Loucy (cell line): ENCODE measurements at regions not wholly inside any gene's neighbourhood (a gene's known extent, or its start where the extent isn't known, plus 50 kb on each side); places are given as distances from the start of the nearest gene placed in this dataset.

Experiments
- H2AFZ ChIP-seq: fragments of 200-600 bp; sonication (generic); 2 replicates; pipeline ENCODE4 v1.6.0; 2016; ENCODE audit warnings: antibody characterized with exemption, mild to moderate bottlenecking, low read length, moderate library complexity
- H3F3A ChIP-seq: fragments of 200-600 bp; 2 replicates; pipeline ENCODE4 v1.6.0; 2016; ENCODE audit warnings: antibody characterized with exemption, low read depth, mild to moderate bottlenecking
- H3K27me3 ChIP-seq: fragments of 200-600 bp; sonication (generic); 2 replicates; pipeline ENCODE4 v1.6.1; 2014; ENCODE audit warnings: low read length, mild to moderate bottlenecking; ENCODE audit not compliant: insufficient read depth, poor library complexity, severe bottlenecking
- H3K36me3 ChIP-seq: fragments of 200-600 bp; sonication (generic); 2 replicates; pipeline ENCODE4 v1.6.1; 2016; ENCODE audit warnings: low read length; ENCODE audit not compliant: insufficient read depth
- H3K4me1 ChIP-seq: fragments of 200-600 bp; sonication (generic); 2 replicates; pipeline ENCODE4 v1.5.1; 2014; ENCODE audit warnings: low read length, mild to moderate bottlenecking; ENCODE audit not compliant: insufficient read depth, poor library complexity, severe bottlenecking
- H3K4me2 ChIP-seq: fragments of 200-600 bp; sonication (generic); 2 replicates; pipeline ENCODE4 v1.6.0; 2014; ENCODE audit warnings: antibody characterized with exemption, low read length, low read depth, mild to moderate bottlenecking; ENCODE audit not compliant: poor library complexity, severe bottlenecking
- H3K4me3 ChIP-seq: fragments of 200-600 bp; sonication (generic); 2 replicates; pipeline ENCODE4 v1.5.1; 2014; ENCODE audit warnings: low read length, mild to moderate bottlenecking, mixed read lengths; ENCODE audit not compliant: poor library complexity, severe bottlenecking
- H3K79me2 ChIP-seq: fragments of 200-600 bp; sonication (generic); 2 replicates; pipeline ENCODE4 v1.6.1; 2014; ENCODE audit warnings: low read length; ENCODE audit not compliant: insufficient read depth
- H3K9ac ChIP-seq: fragments of 200-600 bp; sonication (generic); 2 replicates; pipeline ENCODE4 v1.6.0; 2014; ENCODE audit warnings: mild to moderate bottlenecking, low read depth, low read length, moderate library complexity; ENCODE audit not compliant: poor library complexity, severe bottlenecking
- H3K9me2 ChIP-seq: fragments of 200-600 bp; sonication (generic); replicated peaks from 2 replicates; pipeline ENCODE4 v1.6.1; 2016; ENCODE audit warnings: low read depth, low read length, mixed read lengths
- H3K9me3 ChIP-seq: fragments of 200-600 bp; sonication (generic); 2 replicates; pipeline ENCODE4 v1.6.1; 2014; ENCODE audit warnings: mild to moderate bottlenecking, antibody characterized with exemption, low read length, low read depth; ENCODE audit not compliant: insufficient read depth
- H4K20me1 ChIP-seq: fragments of 200-600 bp; sonication (generic); 2 replicates; pipeline ENCODE4 v1.6.0; 2014; ENCODE audit warnings: antibody characterized with exemption, low read length, mild to moderate bottlenecking; ENCODE audit not compliant: insufficient read depth, poor library complexity, severe bottlenecking
- CTCF ChIP-seq: fragments of 200-600 bp; sonication (generic); conservative IDR thresholded peaks from 2 replicates; pipeline ENCODE4 v1.5.1; 2014; ENCODE audit warnings: mild to moderate bottlenecking, antibody characterized with exemption, low read length
- EZH2phosphoT487 ChIP-seq: fragments of 200-600 bp; IDR thresholded peaks from 2 replicates; pipeline ENCODE4 v1.6.1; 2018; ENCODE audit warnings: antibody characterized with exemption, mild to moderate bottlenecking, moderate library complexity, borderline replicate concordance

DNA sequence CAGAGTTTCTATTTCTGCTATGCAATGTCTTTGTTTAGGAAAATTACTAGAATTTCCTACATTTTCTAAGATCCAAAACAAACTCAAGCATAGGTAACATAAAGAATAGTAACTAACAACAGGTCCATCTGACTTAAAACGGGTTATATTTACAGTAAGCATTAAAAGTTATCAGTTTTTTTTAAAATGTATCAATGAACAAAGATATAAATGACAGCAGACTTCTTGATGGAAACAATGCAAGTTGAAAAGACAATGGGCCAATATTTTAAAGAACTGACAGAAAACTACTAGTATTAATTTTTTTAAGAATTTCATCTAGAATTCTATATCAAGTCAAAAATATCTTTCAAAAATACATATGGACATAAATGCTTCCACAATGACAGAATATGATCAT lies 367.1 kb upstream of the MGAT4C start:
- Histone ChIP-seq H2AFZ (no peak overlapping the region), H3K9me3 (peaks cover 14% of the 10 kb centered on the region; the same call in 1 of the 2 replicates), H3F3A (no peaks in the 10 kb centered on the region), H3K9me2 (no peaks in the 10 kb centered on the region), H3K4me3 (no peak overlapping the region), H3K4me1 (no peaks in the 10 kb centered on the region), H3K27me3 (no peaks in the 10 kb centered on the region), H4K20me1 (no peaks in the 10 kb centered on the region), H3K36me3 (no peaks in the 10 kb centered on the region), H3K79me2 (no peaks in the 10 kb centered on the region), H3K4me2 (no peak overlapping the region), H3K9ac (no peak overlapping the region)
- TF ChIP-seq EZH2phosphoT487 (no peak), CTCF (no peak)

- Histone ChIP-seq H3K4me3 (no peak overlapping the region), H3K4me1 (no peaks in the 10 kb centered on the region), H3K27me3 (no peaks in the 10 kb centered on the region), H3K79me2 (no peaks in the 10 kb centered on the region), H3K9me3 (peaks cover 14% of the 10 kb centered on the region; the same call in 1 of the 2 replicates), H3K36me3 (no peaks in the 10 kb centered on the region), H4K20me1 (no peaks in the 10 kb centered on the region), H3F3A (no peaks in the 10 kb centered on the region), H3K9me2 (no peaks in the 10 kb centered on the region), H2AFZ (no peak overlapping the region), H3K4me2 (no peak overlapping the region), H3K9ac (no peak overlapping the region)
- TF ChIP-seq EZH2phosphoT487 (no peak), CTCF (no peak)
These were observed 365.8 kb upstream of the MGAT4C start for GRCh38 chr12:86621957-86622356.

GRCh38 chr12:86613311-86613710 lies 357.1 kb upstream of the MGAT4C start:
- Histone ChIP-seq H3K36me3 (no peaks in the 10 kb centered on the region), H3K4me1 (no peaks in the 10 kb centered on the region), H3K9me2 (no peaks in the 10 kb centered on the region), H3K9me3 (no peaks in the 10 kb centered on the region), H2AFZ (no peak overlapping the region), H3K4me3 (no peak overlapping the region), H3K9ac (no peak overlapping the region), H3K27me3 (no peaks in the 10 kb centered on the region), H4K20me1 (no peaks in the 10 kb centered on the region), H3K79me2 (no peaks in the 10 kb centered on the region), H3F3A (no peaks in the 10 kb centered on the region), H3K4me2 (no peak overlapping the region)
- TF ChIP-seq CTCF, result no peak
